ENCODE measurements at regions not wholly inside any gene's neighbourhood (a gene's known extent, or its start where the extent isn't known, plus 50 kb on each side); places are given as distances from the start of the nearest gene placed in this dataset.

DNA sequence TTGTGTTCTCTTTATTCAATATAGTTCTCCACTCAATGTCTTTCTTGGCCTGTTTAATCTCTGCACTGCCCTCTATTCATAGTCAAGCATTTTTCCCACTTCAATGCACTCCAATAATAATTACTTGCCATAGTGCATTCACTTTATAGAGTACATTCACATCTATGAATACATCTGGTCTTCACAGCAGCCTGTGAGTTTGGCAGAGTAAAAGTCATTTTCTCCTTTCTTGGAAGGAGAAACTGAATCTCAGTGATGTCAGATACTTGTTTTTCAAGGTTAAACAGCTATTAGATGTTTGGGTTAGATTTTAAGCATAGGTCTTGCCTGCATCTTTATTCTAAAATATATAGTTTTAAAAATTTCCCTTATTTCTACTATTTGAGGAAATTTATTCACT is 373.2 kb downstream of the TRIB2 start:
- Histone ChIP-seq H3K4me3 (ENCODE audit: low read length) (no peak overlapping the region), H3K4me1 (ENCODE audit: low read length) (no peaks in the 10 kb centered on the region), H3K27me3 (ENCODE audit: low read depth, low read length) (no peaks in the 10 kb centered on the region), H3K9me3 (ENCODE audit: insufficient read depth, low read length) (no peaks in the 10 kb centered on the region), H4K20me1 (ENCODE audit: insufficient read depth, low read length) (no peaks in the 10 kb centered on the region), H3K79me2 (ENCODE audit: low read length) (no peaks in the 10 kb centered on the region), H3K27ac (ENCODE audit: low read length) (no peak overlapping the region), H2AFZ (ENCODE audit: low read depth, low read length) (no peak overlapping the region), H3K36me3 (replicated peaks; ENCODE audit: low read depth, low read length) (no peaks in the 10 kb centered on the region), H3K4me2 (ENCODE audit: low read length) (no peak overlapping the region), H3K9ac (ENCODE audit: low read length) (no peak overlapping the region)
- no peak for TF ChIP-seq EZH2phosphoT487 (IDR thresholded peaks at IDR 0.05; ENCODE audit: low read depth)
- TF ChIP-seq CTCF (IDR thresholded peaks at IDR 0.05; ENCODE audit: low read depth, low read length) = no peak

DNA sequence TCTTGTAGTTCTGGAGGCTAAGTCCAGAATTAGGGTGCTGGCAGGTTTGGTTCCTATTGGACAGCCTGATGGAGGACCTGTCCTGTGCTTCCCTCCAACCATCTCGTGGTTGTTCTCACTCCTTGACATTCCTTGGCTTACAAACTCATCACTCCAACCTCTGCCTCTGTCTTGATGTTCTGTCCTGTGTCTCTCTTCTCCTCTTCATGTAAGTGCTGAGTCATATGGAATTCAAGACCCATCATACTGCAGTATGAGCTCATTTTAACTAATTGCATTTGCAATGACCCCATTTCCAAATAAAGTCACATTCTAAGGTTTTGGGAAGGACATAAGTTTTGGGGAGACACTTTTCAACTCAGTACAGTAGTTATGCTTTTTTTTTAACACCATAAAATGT is 374.7 kb downstream of the TRIB2 start:
- Histone ChIP-seq H3K27me3 (ENCODE audit: low read depth, low read length) (no peaks in the 10 kb centered on the region), H3K4me2 (ENCODE audit: low read length) (no peak overlapping the region), H3K4me3 (ENCODE audit: low read length) (no peak overlapping the region), H3K79me2 (ENCODE audit: low read length) (no peaks in the 10 kb centered on the region), H4K20me1 (ENCODE audit: insufficient read depth, low read length) (no peaks in the 10 kb centered on the region), H3K4me1 (ENCODE audit: low read length) (no peaks in the 10 kb centered on the region), H3K27ac (ENCODE audit: low read length) (no peak overlapping the region), H3K9me3 (ENCODE audit: insufficient read depth, low read length) (no peaks in the 10 kb centered on the region), H3K36me3 (replicated peaks; ENCODE audit: low read depth, low read length) (no peaks in the 10 kb centered on the region), H3K9ac (ENCODE audit: low read length) (no peak overlapping the region), H2AFZ (ENCODE audit: low read depth, low read length) (no peak overlapping the region)
- TF ChIP-seq EZH2phosphoT487 (IDR thresholded peaks at IDR 0.05; ENCODE audit: low read depth) = no peak
- TF ChIP-seq CTCF (IDR thresholded peaks at IDR 0.05; ENCODE audit: low read depth, low read length) = no peak

DNA sequence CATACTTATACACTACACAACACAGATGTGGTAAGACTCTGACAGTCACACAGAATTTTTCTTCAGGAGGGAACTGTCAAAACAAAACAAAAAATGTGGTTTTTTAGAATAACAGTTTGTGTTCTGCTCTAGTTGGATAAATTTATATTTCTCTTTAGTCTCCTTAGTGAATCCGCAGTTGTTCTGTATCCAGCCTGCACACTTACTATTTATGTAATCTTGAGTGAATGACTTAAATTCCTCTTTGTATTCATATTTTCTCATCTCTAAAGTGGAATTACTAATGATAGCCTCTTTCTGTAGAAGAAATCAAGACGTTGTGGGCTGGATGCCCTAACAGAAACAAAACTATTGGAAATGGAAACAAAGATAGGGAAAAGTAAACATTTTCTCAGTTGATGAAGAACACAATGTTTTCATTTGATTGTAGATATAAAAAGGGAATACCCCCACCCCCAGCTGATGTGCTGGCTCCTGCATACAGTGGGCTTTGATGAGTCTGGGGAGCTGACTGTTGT is 375.2 kb downstream of the TRIB2 start:
- TF ChIP-seq EZH2phosphoT487 (IDR thresholded peaks at IDR 0.05; ENCODE audit: low read depth) (no peak), CTCF (IDR thresholded peaks at IDR 0.05; ENCODE audit: low read depth, low read length) (no peak)
- no peaks in the 10 kb centered on the region for H3K36me3 ChIP-seq (replicated peaks; ENCODE audit: low read depth, low read length)
- H2AFZ ChIP-seq (ENCODE audit: low read depth, low read length) = no peak overlapping the region
- no peaks in the 10 kb centered on the region for H3K9me3 ChIP-seq (ENCODE audit: insufficient read depth, low read length)
- H4K20me1 ChIP-seq (ENCODE audit: insufficient read depth, low read length) = no peaks in the 10 kb centered on the region
- no peak overlapping the region for H3K27ac ChIP-seq (ENCODE audit: low read length)
- H3K4me2 ChIP-seq (ENCODE audit: low read length) = no peak overlapping the region
- no peaks in the 10 kb centered on the region for H3K27me3 ChIP-seq (ENCODE audit: low read depth, low read length)
- H3K79me2 ChIP-seq (ENCODE audit: low read length) = no peaks in the 10 kb centered on the region
- no peak overlapping the region for H3K4me3 ChIP-seq (ENCODE audit: low read length)
- H3K9ac ChIP-seq (ENCODE audit: low read length) = no peak overlapping the region
- no peaks in the 10 kb centered on the region for H3K4me1 ChIP-seq (ENCODE audit: low read length)

DNA sequence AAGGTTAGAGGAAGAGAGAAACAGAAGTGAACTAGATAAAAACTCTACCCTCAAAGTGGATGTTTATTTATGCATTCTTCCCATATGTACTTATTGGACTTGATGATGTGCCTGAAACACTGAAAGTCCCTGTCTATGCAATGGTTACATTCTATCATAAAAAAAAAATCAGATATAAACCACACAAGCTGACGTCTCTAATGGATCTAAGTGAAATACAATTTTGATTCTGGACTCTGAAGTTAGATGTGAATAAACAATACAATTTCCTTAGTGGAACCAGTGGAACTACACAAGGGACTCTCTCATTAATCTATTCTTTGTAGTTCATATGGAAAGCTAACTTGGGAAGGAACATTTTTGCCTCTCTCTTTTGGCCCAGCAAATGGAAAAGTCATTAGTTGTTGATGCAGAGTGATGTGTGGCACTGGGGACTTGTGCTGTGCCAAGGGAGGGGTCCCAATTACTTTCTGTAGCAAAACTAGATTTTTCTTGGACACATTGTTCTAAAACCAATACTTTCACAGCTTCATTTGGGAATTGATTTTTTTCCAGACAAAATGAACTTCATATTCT is 376.8 kb downstream of the TRIB2 start:
- Histone ChIP-seq H3K4me2 (ENCODE audit: low read length) (no peak overlapping the region), H3K4me3 (ENCODE audit: low read length) (no peak overlapping the region), H3K9me3 (ENCODE audit: insufficient read depth, low read length) (no peaks in the 10 kb centered on the region), H3K79me2 (ENCODE audit: low read length) (no peaks in the 10 kb centered on the region), H3K4me1 (ENCODE audit: low read length) (no peaks in the 10 kb centered on the region), H4K20me1 (ENCODE audit: insufficient read depth, low read length) (no peaks in the 10 kb centered on the region), H3K27me3 (ENCODE audit: low read depth, low read length) (no peaks in the 10 kb centered on the region), H2AFZ (ENCODE audit: low read depth, low read length) (no peak overlapping the region), H3K9ac (ENCODE audit: low read length) (no peak overlapping the region), H3K36me3 (replicated peaks; ENCODE audit: low read depth, low read length) (no peaks in the 10 kb centered on the region), H3K27ac (ENCODE audit: low read length) (no peak overlapping the region)
- TF ChIP-seq EZH2phosphoT487 (IDR thresholded peaks at IDR 0.05; ENCODE audit: low read depth) = no peak
- no peak for TF ChIP-seq CTCF (IDR thresholded peaks at IDR 0.05; ENCODE audit: low read depth, low read length)

Data from OCI-LY3 (cell line).